Aorta (tissue), 5 donors: ENCODE measurements at regions not wholly inside any gene's neighbourhood (a gene's known extent, or its start where the extent isn't known, plus 50 kb on each side); places are given as distances from the start of the nearest gene placed in this dataset.
"Not testable (repeated sequence)": the region's sequence is repeated elsewhere in the genome, so short reads cannot be mapped to it uniquely, and the experiment has no call there.

Source experiments
- ATAC-seq: fragments of 200-7000 bp; cut with Tn5 transposase; one replicate; pipeline ENCODE4 v1.9.1; 2022; ENCODE audit warnings: moderate library complexity; ENCODE audit not compliant: low FRiP score
- DNase-seq, 2 donors: peaks; one replicate each; pipeline ENCODE4 v3.0.0-alpha.2; 2020
- H3K27ac ChIP-seq, 2 donors: one replicate each; pipeline ENCODE4 v1.5.1; 2013; ENCODE audit warnings: low read length in 2 of 2, mild to moderate bottlenecking in 2 of 2, moderate library complexity in 2 of 2, control low read depth in 1 of 2, inconsistent platforms in 1 of 2, low read depth in 1 of 2
- H3K27me3 ChIP-seq, 2 donors: one replicate each; pipeline ENCODE4 v1.6.1; 2013; ENCODE audit warnings: control low read depth in 1 of 2, low read length in 1 of 2, mild to moderate bottlenecking in 1 of 2, moderate library complexity in 1 of 2; ENCODE audit not compliant: insufficient read depth in 2 of 2, control insufficient read depth in 1 of 2
- H3K36me3 ChIP-seq, 2 donors: one replicate each; pipeline ENCODE4 v1.6.1; 2013; ENCODE audit warnings: control low read depth in 1 of 2, low read length in 1 of 2, mild to moderate bottlenecking in 1 of 2; ENCODE audit not compliant: insufficient read depth in 2 of 2, control insufficient read depth in 1 of 2
- H3K4me1 ChIP-seq, 2 donors: one replicate each; pipeline ENCODE4 v1.6.1; 2013; ENCODE audit warnings: low read length in 2 of 2, control low read depth in 1 of 2, mild to moderate bottlenecking in 1 of 2, moderate library complexity in 1 of 2; ENCODE audit not compliant: insufficient read depth in 2 of 2, control insufficient read depth in 1 of 2
- H3K4me3 ChIP-seq, 2 donors: one replicate each; pipeline ENCODE4 v1.5.1; 2013; ENCODE audit warnings: low read length in 2 of 2, control low read depth in 1 of 2, mild to moderate bottlenecking in 1 of 2
- H3K9me3 ChIP-seq: one replicate; pipeline ENCODE4 v1.6.1; 2013; ENCODE audit warnings: mild to moderate bottlenecking, low read length; ENCODE audit not compliant: control insufficient read depth
- WGBS, 2 donors: extraction: QIAGEN DNeasy Blood & Tissue Kit; methylation state at CpG; one replicate each; pipeline ENCODE4 v1.1.7; 2013; 5-methylcytosine and 5-hydroxymethylcytosine counted together
- intact Hi-C, 2 donors: fragments of 100-400 bp; cut with DNase I; formaldehyde crosslinking; loops; one replicate each; pipeline versions ENCODE4 v1.14.2 to v1.15.0; 2022
- donor health status: healthy with polysubstance abuse.
- donor health status: Bipolar disorder and iron deficiency.
- donor health status: DM: no; HTN: no; CAD: no.
- donor health status: DM: no; HTN: no; CAD: no.
- donor health status: DM: yes; HTN: yes; CAD: no.

DNA sequence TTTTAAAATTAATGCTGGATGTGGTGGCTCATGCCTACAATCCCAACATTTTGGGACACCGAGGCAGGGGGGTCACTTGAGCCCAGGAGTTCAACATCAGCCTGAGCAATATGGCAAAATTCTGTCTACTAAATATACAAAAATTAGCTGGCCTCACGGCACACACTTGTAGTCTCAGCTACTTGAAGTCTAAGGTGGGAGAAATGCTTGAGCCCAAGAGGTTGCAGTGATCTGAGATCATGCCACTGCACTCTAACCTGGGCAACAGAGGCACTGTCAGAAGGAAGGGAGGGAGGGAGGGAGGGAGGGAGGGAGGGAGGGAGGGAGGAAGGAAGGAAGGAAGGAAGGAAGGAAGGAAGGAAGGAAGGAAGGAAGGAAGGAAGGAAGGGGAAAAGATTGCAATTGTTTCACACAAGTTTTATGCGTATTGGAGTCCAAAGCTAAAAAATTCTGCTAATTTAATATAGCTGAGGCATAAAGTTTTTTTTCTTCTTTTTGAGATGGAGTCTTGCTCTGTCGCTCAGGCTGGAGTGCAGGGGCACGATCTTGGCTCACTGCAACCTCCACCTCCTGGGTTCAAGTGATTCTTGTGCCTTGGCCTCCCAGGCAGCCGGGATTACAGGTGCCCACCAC, 328.8 kb downstream of the KLF12 start:
- ATAC-seq, H3K36me3 ChIP-seq, intact Hi-C loops, H3K27me3 ChIP-seq, H3K4me1 ChIP-seq, H3K4me3 ChIP-seq, H3K9me3 ChIP-seq, H3K27ac ChIP-seq, DNase-seq: not testable (repeated sequence)
- 92 to 96% methylated on average over 6 of the region's 6 CpGs for WGBS, 2 donors

DNA sequence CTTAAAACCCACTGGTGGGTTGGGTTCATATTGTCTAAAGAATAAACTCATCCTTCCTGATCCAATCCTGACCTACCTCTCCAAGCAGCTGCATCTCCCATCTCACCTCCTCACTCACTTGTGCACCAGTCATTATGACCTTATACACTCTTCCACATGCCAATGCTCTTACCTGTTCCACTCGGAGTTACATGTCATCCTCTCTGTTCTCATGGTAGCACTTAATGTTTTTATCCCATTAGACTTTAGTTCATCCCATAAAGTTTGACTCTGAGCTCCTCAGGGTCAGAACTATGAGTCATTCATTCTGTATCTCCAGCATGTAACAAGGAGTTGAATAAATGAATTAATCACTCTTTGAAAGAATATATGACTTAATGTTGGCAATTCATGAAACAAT, 330.2 kb downstream of the KLF12 start:
- H3K9me3 ChIP-seq, result no peaks in the 10 kb centered on the region
- intact Hi-C loops, result no loop called here
- 79 to 92% methylated on average over 1 of the region's 1 CpG for WGBS, 2 donors
- H3K27me3 ChIP-seq, result no peaks in the 10 kb centered on the region
- no peak for DNase-seq
- ATAC-seq, result no peak
- no peaks in the 10 kb centered on the region for H3K36me3 ChIP-seq
- H3K4me3 ChIP-seq, result no peak overlapping the region
- peaks cover 0 to 3% of the 10 kb centered on the region in 2 donors for H3K4me1 ChIP-seq
- no peak overlapping the region for H3K27ac ChIP-seq

GRCh38 chr13:73800011-73800410, 334.2 kb downstream of the KLF12 start:
- no peak overlapping the region for H3K27ac ChIP-seq
- DNase-seq (no peak), ATAC-seq (no peak)
- intact Hi-C loops, result no loop called here
- H3K4me3 ChIP-seq, result no peak overlapping the region
- 9 to 11% methylated on average over 2 of the region's 2 CpGs for WGBS, 2 donors
- H3K36me3 ChIP-seq, result no peaks in the 10 kb centered on the region
- no peaks in the 10 kb centered on the region for H3K4me1 ChIP-seq
- no peaks in the 10 kb centered on the region for H3K27me3 ChIP-seq
- H3K9me3 ChIP-seq, result no peaks in the 10 kb centered on the region

- Histone ChIP-seq H3K9me3 (no peaks in the 10 kb centered on the region), H3K27me3 (no peaks in the 10 kb centered on the region), H3K27ac (no peak overlapping the region), H3K4me1 (no peaks in the 10 kb centered on the region), H3K4me3 (no peak overlapping the region), H3K36me3 (no peaks in the 10 kb centered on the region)
- 77 to 82% methylated on average over 3 of the region's 3 CpGs for WGBS, 2 donors
- no peak for DNase-seq
- intact Hi-C loops, result no loop called here
- no peak for ATAC-seq
Measured at GRCh38 chr13:73794755-73795154, 339.4 kb downstream of the KLF12 start.

- H3K36me3 ChIP-seq, result no peaks in the 10 kb centered on the region
- no peaks in the 10 kb centered on the region for H3K27me3 ChIP-seq
- no peak for ATAC-seq
- no peaks in the 10 kb centered on the region for H3K4me1 ChIP-seq
- no peak overlapping the region for H3K27ac ChIP-seq
- intact Hi-C loops, result no loop called here
- no peak for DNase-seq
- H3K4me3 ChIP-seq, result no peak overlapping the region
- H3K9me3 ChIP-seq, result no peaks in the 10 kb centered on the region
Measured at GRCh38 chr13:73793361-73793760, 340.8 kb downstream of the KLF12 start.

- Histone ChIP-seq H3K9me3 (no peaks in the 10 kb centered on the region), H3K4me3 (no peak overlapping the region), H3K27me3 (no peaks in the 10 kb centered on the region), H3K4me1 (no peaks in the 10 kb centered on the region), H3K36me3 (no peaks in the 10 kb centered on the region), H3K27ac (no peak overlapping the region)
- ATAC-seq (no peak), DNase-seq (no peak)
- 69 to 83% methylated on average over 5 of the region's 5 CpGs for WGBS, 2 donors
- intact Hi-C loops, result no loop called here
Measured at GRCh38 chr13:73792796-73793195, 341.4 kb downstream of the KLF12 start.

- Histone ChIP-seq H3K4me3 (no peak overlapping the region), H3K27ac (no peak overlapping the region), H3K36me3 (peaks cover 0 to 2% of the 10 kb centered on the region in 2 donors), H3K9me3 (no peaks in the 10 kb centered on the region), H3K27me3 (no peaks in the 10 kb centered on the region), H3K4me1 (no peaks in the 10 kb centered on the region)
- no peak for DNase-seq
- WGBS, 2 donors, result 86 to 87% methylated on average over 6 of the region's 6 CpGs
- intact Hi-C loops, result no loop called here
- ATAC-seq, result no peak
Measured at GRCh38 chr13:73782450-73783449, 351.5 kb downstream of the KLF12 start.

DNA sequence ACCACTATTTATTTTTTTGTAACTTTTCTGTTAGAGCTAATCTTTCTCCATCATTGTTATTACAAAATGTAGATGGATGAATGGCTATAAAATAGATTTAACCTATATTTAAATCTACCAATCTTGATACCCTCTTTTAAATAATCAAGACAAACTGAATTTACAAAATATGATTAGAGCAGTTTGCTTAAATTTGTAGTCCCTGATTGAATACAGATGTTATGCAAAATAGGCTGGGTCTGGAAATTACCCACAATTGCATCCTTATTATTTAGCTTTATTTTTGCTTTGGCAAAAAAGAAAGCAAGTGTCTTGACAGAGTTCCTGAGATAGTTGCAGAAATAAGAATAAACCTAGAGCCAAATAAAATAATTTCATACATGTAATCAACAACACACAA, 352.8 kb downstream of the KLF12 start:
- H3K36me3 ChIP-seq, result peaks cover 2 to 3% of the 10 kb centered on the region in 2 donors
- H3K4me3 ChIP-seq, result no peak overlapping the region
- no peak overlapping the region for H3K27ac ChIP-seq
- H3K9me3 ChIP-seq, result no peaks in the 10 kb centered on the region
- no peaks in the 10 kb centered on the region for H3K27me3 ChIP-seq
- ATAC-seq (no peak), DNase-seq (no peak)
- no peaks in the 10 kb centered on the region for H3K4me1 ChIP-seq
- intact Hi-C loops, result no loop called here

- intact Hi-C loops, result no loop called here
- ATAC-seq, result no peak
- Histone ChIP-seq H3K9me3 (no peaks in the 10 kb centered on the region), H3K36me3 (peaks cover 0 to 3% of the 10 kb centered on the region in 2 donors), H3K4me1 (no peaks in the 10 kb centered on the region), H3K27ac (no peak overlapping the region), H3K4me3 (no peak overlapping the region), H3K27me3 (no peaks in the 10 kb centered on the region)
- 93 to 100% methylated on average over 1 of the region's 1 CpG for WGBS, 2 donors
- DNase-seq, result no peak
Measured at GRCh38 chr13:73779881-73780280, 354.3 kb downstream of the KLF12 start.
